ENCODE measurements at regions not wholly inside any gene's neighbourhood (a gene's known extent, or its start where the extent isn't known, plus 50 kb on each side); places are given as distances from the start of the nearest gene placed in this dataset.

GRCh38 chr1:74830766-74831165, 97.8 kb downstream of the TYW3 start:
- TF ChIP-seq, protein P1, sequence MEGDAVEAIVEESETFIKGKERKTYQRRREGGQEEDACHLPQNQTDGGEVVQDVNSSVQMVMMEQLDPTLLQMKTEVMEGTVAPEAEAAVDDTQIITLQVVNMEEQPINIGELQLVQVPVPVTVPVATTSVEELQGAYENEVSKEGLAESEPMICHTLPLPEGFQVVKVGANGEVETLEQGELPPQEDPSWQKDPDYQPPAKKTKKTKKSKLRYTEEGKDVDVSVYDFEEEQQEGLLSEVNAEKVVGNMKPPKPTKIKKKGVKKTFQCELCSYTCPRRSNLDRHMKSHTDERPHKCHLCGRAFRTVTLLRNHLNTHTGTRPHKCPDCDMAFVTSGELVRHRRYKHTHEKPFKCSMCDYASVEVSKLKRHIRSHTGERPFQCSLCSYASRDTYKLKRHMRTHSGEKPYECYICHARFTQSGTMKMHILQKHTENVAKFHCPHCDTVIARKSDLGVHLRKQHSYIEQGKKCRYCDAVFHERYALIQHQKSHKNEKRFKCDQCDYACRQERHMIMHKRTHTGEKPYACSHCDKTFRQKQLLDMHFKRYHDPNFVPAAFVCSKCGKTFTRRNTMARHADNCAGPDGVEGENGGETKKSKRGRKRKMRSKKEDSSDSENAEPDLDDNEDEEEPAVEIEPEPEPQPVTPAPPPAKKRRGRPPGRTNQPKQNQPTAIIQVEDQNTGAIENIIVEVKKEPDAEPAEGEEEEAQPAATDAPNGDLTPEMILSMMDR (IDR thresholded peaks at IDR 0.05; ENCODE audit: insufficient read depth, low read length) = no peak
- TF ChIP-seq, protein P2, sequence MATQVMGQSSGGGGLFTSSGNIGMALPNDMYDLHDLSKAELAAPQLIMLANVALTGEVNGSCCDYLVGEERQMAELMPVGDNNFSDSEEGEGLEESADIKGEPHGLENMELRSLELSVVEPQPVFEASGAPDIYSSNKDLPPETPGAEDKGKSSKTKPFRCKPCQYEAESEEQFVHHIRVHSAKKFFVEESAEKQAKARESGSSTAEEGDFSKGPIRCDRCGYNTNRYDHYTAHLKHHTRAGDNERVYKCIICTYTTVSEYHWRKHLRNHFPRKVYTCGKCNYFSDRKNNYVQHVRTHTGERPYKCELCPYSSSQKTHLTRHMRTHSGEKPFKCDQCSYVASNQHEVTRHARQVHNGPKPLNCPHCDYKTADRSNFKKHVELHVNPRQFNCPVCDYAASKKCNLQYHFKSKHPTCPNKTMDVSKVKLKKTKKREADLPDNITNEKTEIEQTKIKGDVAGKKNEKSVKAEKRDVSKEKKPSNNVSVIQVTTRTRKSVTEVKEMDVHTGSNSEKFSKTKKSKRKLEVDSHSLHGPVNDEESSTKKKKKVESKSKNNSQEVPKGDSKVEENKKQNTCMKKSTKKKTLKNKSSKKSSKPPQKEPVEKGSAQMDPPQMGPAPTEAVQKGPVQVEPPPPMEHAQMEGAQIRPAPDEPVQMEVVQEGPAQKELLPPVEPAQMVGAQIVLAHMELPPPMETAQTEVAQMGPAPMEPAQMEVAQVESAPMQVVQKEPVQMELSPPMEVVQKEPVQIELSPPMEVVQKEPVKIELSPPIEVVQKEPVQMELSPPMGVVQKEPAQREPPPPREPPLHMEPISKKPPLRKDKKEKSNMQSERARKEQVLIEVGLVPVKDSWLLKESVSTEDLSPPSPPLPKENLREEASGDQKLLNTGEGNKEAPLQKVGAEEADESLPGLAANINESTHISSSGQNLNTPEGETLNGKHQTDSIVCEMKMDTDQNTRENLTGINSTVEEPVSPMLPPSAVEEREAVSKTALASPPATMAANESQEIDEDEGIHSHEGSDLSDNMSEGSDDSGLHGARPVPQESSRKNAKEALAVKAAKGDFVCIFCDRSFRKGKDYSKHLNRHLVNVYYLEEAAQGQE (IDR thresholded peaks at IDR 0.05; ENCODE audit: insufficient replicate concordance, low read depth) = no peak
- TF ChIP-seq POLR2AphosphoS5 (IDR thresholded peaks at IDR 0.05; ENCODE audit: low read depth) = no peak

Measured in HL-60 (cell line).